ENCODE measurements at regions not wholly inside any gene's neighbourhood (a gene's known extent, or its start where the extent isn't known, plus 50 kb on each side); places are given as distances from the start of the nearest gene placed in this dataset.

DNA sequence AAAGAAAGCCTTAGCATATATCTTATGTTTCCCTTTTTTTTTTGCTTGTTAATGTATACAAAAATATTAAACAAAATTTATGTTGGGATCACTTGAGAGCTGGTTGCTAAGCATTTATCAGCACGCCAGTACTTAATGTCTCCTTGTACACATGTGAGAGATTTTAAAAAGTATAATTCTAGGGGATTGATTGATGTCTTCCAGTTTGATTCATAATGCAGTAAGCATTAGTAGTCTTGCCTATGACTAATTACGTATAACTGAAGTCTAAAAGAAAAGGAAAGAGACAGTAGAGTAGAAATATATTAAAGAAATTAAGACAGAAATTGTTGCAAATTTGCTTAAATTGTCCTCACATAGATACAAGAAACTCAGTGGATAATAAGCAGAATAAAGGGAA lies 1630.4 kb upstream of the B3GALT2 start:
- Histone ChIP-seq H3K36me3 (ENCODE audit: control insufficient read depth, insufficient read depth, low read length) (no peaks in the 10 kb centered on the region), H3K4me1 (ENCODE audit: control insufficient read depth, insufficient read depth, low read length, poor library complexity, severe bottlenecking) (no peaks in the 10 kb centered on the region), H3K27ac (ENCODE audit: insufficient read depth, low read length, poor library complexity, severe bottlenecking) (no peak overlapping the region), H3K9me3 (ENCODE audit: control insufficient read depth in 2 of 2, low read length in 2 of 2) (no peaks in the 10 kb centered on the region), H3K27me3 (ENCODE audit: control insufficient read depth, insufficient read depth, low read length) (no peaks in the 10 kb centered on the region), H3K4me3 (ENCODE audit: low read depth, low read length) (no peak overlapping the region)
- Mint-ChIP-seq H3K9me3 (no peaks in the 10 kb centered on the region), H3K27me3 (no peaks in the 10 kb centered on the region), H3K4me3 (no peak overlapping the region), H3K4me1 (no peaks in the 10 kb centered on the region), H3K27ac (no peak overlapping the region), H3K36me3 (no peaks in the 10 kb centered on the region)
- no peak for ATAC-seq (ENCODE audit: low read depth in 2 of 2)
- DNase-seq = no peak

DNA sequence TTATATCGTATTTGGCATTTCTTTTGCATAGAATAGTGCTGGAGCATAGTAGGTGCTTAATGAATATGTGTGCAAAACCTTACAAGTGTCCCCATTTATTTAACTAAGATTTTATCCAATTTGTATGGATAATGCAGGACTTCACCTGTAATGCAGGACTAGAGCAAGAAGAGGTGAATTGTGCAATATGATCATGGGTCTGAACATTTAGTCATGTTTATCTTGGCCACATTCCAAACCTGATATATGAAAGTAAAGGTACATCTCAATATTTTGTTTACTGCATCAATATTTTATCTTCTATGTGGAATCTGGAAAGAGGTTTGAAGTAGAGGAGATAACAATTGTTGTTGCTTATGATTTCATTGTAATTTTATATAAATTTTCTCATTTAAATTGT lies 1626.7 kb upstream of the B3GALT2 start:
- H3K36me3 ChIP-seq (ENCODE audit: control insufficient read depth, insufficient read depth, low read length) = no peaks in the 10 kb centered on the region
- Mint-ChIP-seq H3K4me1 (no peaks in the 10 kb centered on the region), H3K9me3 (no peaks in the 10 kb centered on the region), H3K27ac (no peak overlapping the region), H3K36me3 (no peaks in the 10 kb centered on the region), H3K4me3 (no peak overlapping the region), H3K27me3 (no peaks in the 10 kb centered on the region)
- DNase-seq = no peak
- H3K27me3 ChIP-seq (ENCODE audit: control insufficient read depth, insufficient read depth, low read length) = no peaks in the 10 kb centered on the region
- no peak overlapping the region for H3K4me3 ChIP-seq (ENCODE audit: low read depth, low read length)
- H3K9me3 ChIP-seq (ENCODE audit: control insufficient read depth in 2 of 2, low read length in 2 of 2) = no peaks in the 10 kb centered on the region
- ATAC-seq (ENCODE audit: low read depth in 2 of 2) = no peak
- H3K4me1 ChIP-seq (ENCODE audit: control insufficient read depth, insufficient read depth, low read length, poor library complexity, severe bottlenecking) = no peaks in the 10 kb centered on the region
- no peak overlapping the region for H3K27ac ChIP-seq (ENCODE audit: insufficient read depth, low read length, poor library complexity, severe bottlenecking)

DNA sequence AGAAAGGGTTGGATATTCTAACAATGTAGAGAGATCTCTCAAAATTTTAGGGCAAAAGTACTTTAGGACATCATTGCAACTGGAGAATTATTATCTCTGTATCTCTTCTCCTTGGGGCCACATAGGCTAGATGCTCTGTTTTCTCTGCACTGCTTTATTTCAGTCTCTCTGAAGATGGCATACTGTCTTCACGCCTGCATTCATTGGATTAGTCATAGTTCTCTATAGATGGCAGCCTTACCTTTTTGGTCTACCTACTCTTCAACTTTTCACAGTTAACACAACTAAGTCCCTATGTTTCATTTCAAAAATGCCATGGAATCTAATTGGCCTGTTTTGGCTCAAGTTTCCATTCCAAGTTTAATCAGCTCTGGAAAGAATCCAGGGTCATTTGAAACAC lies 1623.3 kb upstream of the B3GALT2 start:
- no peak overlapping the region for H3K27ac Mint-ChIP-seq
- H3K27ac ChIP-seq (ENCODE audit: insufficient read depth, low read length, poor library complexity, severe bottlenecking) = no peak overlapping the region
- DNase-seq (no peak), ATAC-seq (ENCODE audit: low read depth in 2 of 2) (no peak)
- H3K4me3 ChIP-seq (ENCODE audit: low read depth, low read length) = no peak overlapping the region
- no peaks in the 10 kb centered on the region for H3K9me3 ChIP-seq (ENCODE audit: control insufficient read depth in 2 of 2, low read length in 2 of 2)
- H3K36me3 Mint-ChIP-seq = no peaks in the 10 kb centered on the region
- no peaks in the 10 kb centered on the region for H3K27me3 ChIP-seq (ENCODE audit: control insufficient read depth, insufficient read depth, low read length)
- H3K9me3 Mint-ChIP-seq = peaks cover 0 to 2% (median 0%) of the 10 kb centered on the region in 7 donors
- no peaks in the 10 kb centered on the region for H3K36me3 ChIP-seq (ENCODE audit: control insufficient read depth, insufficient read depth, low read length)
- no peaks in the 10 kb centered on the region for H3K27me3 Mint-ChIP-seq
- no peaks in the 10 kb centered on the region for H3K4me1 Mint-ChIP-seq
- H3K4me1 ChIP-seq (ENCODE audit: control insufficient read depth, insufficient read depth, low read length, poor library complexity, severe bottlenecking) = no peaks in the 10 kb centered on the region
- no peak overlapping the region for H3K4me3 Mint-ChIP-seq

- no peaks in the 10 kb centered on the region for H3K36me3 ChIP-seq (ENCODE audit: control insufficient read depth, insufficient read depth, low read length)
- H3K27me3 Mint-ChIP-seq = no peaks in the 10 kb centered on the region
- no peaks in the 10 kb centered on the region for H3K9me3 ChIP-seq (ENCODE audit: control insufficient read depth in 2 of 2, low read length in 2 of 2)
- H3K36me3 Mint-ChIP-seq = no peaks in the 10 kb centered on the region
- no peak for DNase-seq
- no peak overlapping the region for H3K27ac Mint-ChIP-seq
- no peak overlapping the region for H3K27ac ChIP-seq (ENCODE audit: insufficient read depth, low read length, poor library complexity, severe bottlenecking)
- no peak overlapping the region for H3K4me3 Mint-ChIP-seq
- no peaks in the 10 kb centered on the region for H3K4me1 Mint-ChIP-seq
- H3K4me1 ChIP-seq (ENCODE audit: control insufficient read depth, insufficient read depth, low read length, poor library complexity, severe bottlenecking) = no peaks in the 10 kb centered on the region
- H3K9me3 Mint-ChIP-seq = peaks cover 0 to 2% (median 0%) of the 10 kb centered on the region in 7 donors
- no peaks in the 10 kb centered on the region for H3K27me3 ChIP-seq (ENCODE audit: control insufficient read depth, insufficient read depth, low read length)
- H3K4me3 ChIP-seq (ENCODE audit: low read depth, low read length) = no peak overlapping the region
- ATAC-seq (ENCODE audit: low read depth in 2 of 2) = no peak
Observed at GRCh38 chr1:194809215-194809614, 1622.8 kb upstream of the B3GALT2 start.

DNA sequence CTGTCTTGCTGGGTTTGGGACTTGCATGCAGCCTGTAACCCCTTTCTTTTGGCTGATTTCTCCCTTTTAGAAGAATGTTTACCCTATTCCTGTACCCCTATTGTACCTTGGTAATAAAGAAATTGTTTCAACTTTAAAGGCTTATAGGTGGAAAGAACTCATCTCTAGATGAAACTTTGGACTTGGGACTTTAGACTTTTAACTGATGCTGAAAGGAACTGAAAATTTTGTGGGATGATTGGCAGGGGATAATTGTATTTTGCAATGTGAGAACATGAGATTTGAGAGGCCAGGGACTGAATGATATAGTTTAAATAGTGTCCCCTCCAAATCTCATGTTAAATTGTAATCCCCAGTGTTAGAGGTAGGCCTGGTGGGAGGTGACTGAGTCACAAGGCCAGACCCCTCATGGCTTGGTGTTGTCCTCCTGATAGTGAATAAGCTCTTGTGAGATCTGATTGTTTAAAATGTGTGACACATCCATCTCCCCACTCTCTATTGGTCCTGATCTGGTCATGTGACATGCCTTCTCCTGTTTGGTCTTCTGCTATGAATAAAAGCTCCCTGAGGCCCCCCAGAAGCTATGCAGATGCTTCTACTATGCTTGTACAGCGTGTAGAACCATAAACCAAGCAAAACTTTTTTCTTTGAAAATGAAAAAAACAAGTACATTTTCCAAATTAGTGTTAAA lies 1621.3 kb upstream of the B3GALT2 start:
- Histone ChIP-seq H3K9me3 (ENCODE audit: control insufficient read depth in 2 of 2, low read length in 2 of 2) (no peaks in the 10 kb centered on the region), H3K4me3 (ENCODE audit: low read depth, low read length) (no peak overlapping the region), H3K27me3 (ENCODE audit: control insufficient read depth, insufficient read depth, low read length) (no peaks in the 10 kb centered on the region), H3K27ac (ENCODE audit: insufficient read depth, low read length, poor library complexity, severe bottlenecking) (no peak overlapping the region), H3K36me3 (ENCODE audit: control insufficient read depth, insufficient read depth, low read length) (no peaks in the 10 kb centered on the region), H3K4me1 (ENCODE audit: control insufficient read depth, insufficient read depth, low read length, poor library complexity, severe bottlenecking) (no peaks in the 10 kb centered on the region)
- ATAC-seq (ENCODE audit: low read depth in 2 of 2) (no peak), DNase-seq (no peak)
- Mint-ChIP-seq H3K27me3 (no peaks in the 10 kb centered on the region), H3K4me3 (no peak overlapping the region), H3K36me3 (no peaks in the 10 kb centered on the region), H3K4me1 (no peaks in the 10 kb centered on the region), H3K9me3 (peaks cover 0 to 2% (median 0%) of the 10 kb centered on the region in 7 donors), H3K27ac (no peak overlapping the region)

DNA sequence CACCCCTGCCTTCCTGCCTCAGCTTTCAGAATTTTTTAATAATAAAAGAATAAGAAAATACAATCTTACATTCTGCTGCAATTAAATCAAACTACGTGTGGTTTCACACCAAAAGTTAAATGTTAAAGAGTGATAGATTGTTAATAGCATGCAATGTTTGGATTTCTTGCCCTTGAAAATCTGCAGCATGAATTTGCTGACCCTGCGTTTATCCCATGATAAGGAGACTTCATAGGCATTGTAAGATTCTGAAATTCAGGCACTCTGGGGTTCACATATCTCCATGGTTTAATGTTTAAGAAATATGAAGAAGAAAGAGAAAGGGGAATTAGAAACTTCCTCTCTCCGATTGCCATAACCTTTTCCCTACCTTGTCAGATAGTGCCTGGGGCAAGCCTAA lies 1616.2 kb upstream of the B3GALT2 start:
- ATAC-seq (ENCODE audit: low read depth in 2 of 2) (no peak), DNase-seq (no peak)
- no peaks in the 10 kb centered on the region for H3K36me3 ChIP-seq (ENCODE audit: control insufficient read depth, insufficient read depth, low read length)
- H3K27ac ChIP-seq (ENCODE audit: insufficient read depth, low read length, poor library complexity, severe bottlenecking) = no peak overlapping the region
- H3K36me3 Mint-ChIP-seq = no peaks in the 10 kb centered on the region
- no peak overlapping the region for H3K4me3 Mint-ChIP-seq
- H3K9me3 ChIP-seq (ENCODE audit: control insufficient read depth in 2 of 2, low read length in 2 of 2) = no peaks in the 10 kb centered on the region
- H3K27me3 Mint-ChIP-seq = no peaks in the 10 kb centered on the region
- no peak overlapping the region for H3K4me3 ChIP-seq (ENCODE audit: low read depth, low read length)
- H3K27ac Mint-ChIP-seq = no peak overlapping the region
- no peaks in the 10 kb centered on the region for H3K27me3 ChIP-seq (ENCODE audit: control insufficient read depth, insufficient read depth, low read length)
- H3K9me3 Mint-ChIP-seq = peaks cover 0 to 2% (median 0%) of the 10 kb centered on the region in 7 donors
- no peaks in the 10 kb centered on the region for H3K4me1 ChIP-seq (ENCODE audit: control insufficient read depth, insufficient read depth, low read length, poor library complexity, severe bottlenecking)
- no peaks in the 10 kb centered on the region for H3K4me1 Mint-ChIP-seq

GRCh38 chr1:194795917-194796593 lies 1609.6 kb upstream of the B3GALT2 start:
- ATAC-seq (ENCODE audit: low read depth in 2 of 2) (no peak), DNase-seq (no peak)
- no peaks in the 10 kb centered on the region for H3K4me1 ChIP-seq (ENCODE audit: control insufficient read depth, insufficient read depth, low read length, poor library complexity, severe bottlenecking)
- no peaks in the 10 kb centered on the region for H3K27me3 ChIP-seq (ENCODE audit: control insufficient read depth, insufficient read depth, low read length)
- no peak overlapping the region for H3K27ac ChIP-seq (ENCODE audit: insufficient read depth, low read length, poor library complexity, severe bottlenecking)
- no peaks in the 10 kb centered on the region for H3K36me3 Mint-ChIP-seq
- peaks cover 0 to 4% (median 0%) of the 10 kb centered on the region in 7 donors for H3K9me3 Mint-ChIP-seq
- H3K4me1 Mint-ChIP-seq = no peaks in the 10 kb centered on the region
- H3K4me3 ChIP-seq (ENCODE audit: low read depth, low read length) = no peak overlapping the region
- H3K27ac Mint-ChIP-seq = no peak overlapping the region
- H3K9me3 ChIP-seq (ENCODE audit: control insufficient read depth in 2 of 2, low read length in 2 of 2) = no peaks in the 10 kb centered on the region
- H3K4me3 Mint-ChIP-seq = no peak overlapping the region
- no peaks in the 10 kb centered on the region for H3K27me3 Mint-ChIP-seq
- H3K36me3 ChIP-seq (ENCODE audit: control insufficient read depth, insufficient read depth, low read length) = no peaks in the 10 kb centered on the region

- DNase-seq = no peak
- Mint-ChIP-seq H3K9me3 (peaks cover 0 to 5% (median 0%) of the 10 kb centered on the region in 7 donors), H3K4me3 (no peak overlapping the region), H3K27me3 (no peaks in the 10 kb centered on the region), H3K27ac (no peak overlapping the region), H3K36me3 (no peaks in the 10 kb centered on the region), H3K4me1 (no peaks in the 10 kb centered on the region)
- Histone ChIP-seq H3K9me3 (ENCODE audit: control insufficient read depth in 2 of 2, low read length in 2 of 2) (no peaks in the 10 kb centered on the region), H3K36me3 (ENCODE audit: control insufficient read depth, insufficient read depth, low read length) (no peaks in the 10 kb centered on the region), H3K27me3 (ENCODE audit: control insufficient read depth, insufficient read depth, low read length) (no peaks in the 10 kb centered on the region), H3K4me3 (ENCODE audit: low read depth, low read length) (no peak overlapping the region), H3K27ac (ENCODE audit: insufficient read depth, low read length, poor library complexity, severe bottlenecking) (no peak overlapping the region), H3K4me1 (ENCODE audit: control insufficient read depth, insufficient read depth, low read length, poor library complexity, severe bottlenecking) (no peaks in the 10 kb centered on the region)
- ATAC-seq (ENCODE audit: low read depth in 2 of 2) = no peak
Observed at GRCh38 chr1:194787001-194787400, 1600.6 kb upstream of the B3GALT2 start.

Measured in CD4-positive, CD25-positive, alpha-beta regulatory T cell (primary cell).